Activated naive CD4-positive, alpha-beta T cell treated with anti-CD3 and anti-CD28 coated beads for 36 hours (primary cell): ENCODE measurements at regions not wholly inside any gene's neighbourhood (a gene's known extent, or its start where the extent isn't known, plus 50 kb on each side); places are given as distances from the start of the nearest gene placed in this dataset.

ENCODE experiments used
- CTCF ChIA-PET: fragments of 350-600 bp; sonication (Branson Sonifier 250); formaldehyde crosslinking; loops from one replicate; lab custom pipeline; 2021; ENCODE audit warnings: antibody characterized with exemption; lab: Charles Lee
- DNase-seq: peaks from one replicate; pipeline ENCODE4 v3.0.0-alpha.2; 2020
- H3K27ac Mint-ChIP-seq: one replicate; pipeline ENCODE4 v1.8.0; 2021; ENCODE audit warnings: mild to moderate bottlenecking, mixed read lengths
- H3K27me3 Mint-ChIP-seq: one replicate; pipeline ENCODE4 v1.8.0; 2021; ENCODE audit warnings: low read depth, mixed read lengths
- H3K36me3 Mint-ChIP-seq: one replicate; pipeline ENCODE4 v1.8.0; 2021; ENCODE audit warnings: low read depth, mixed read lengths
- H3K4me1 Mint-ChIP-seq: one replicate; pipeline ENCODE4 v1.8.0; 2021; ENCODE audit warnings: low read depth, mixed read lengths
- H3K4me3 Mint-ChIP-seq: one replicate; pipeline ENCODE4 v1.8.0; 2021; ENCODE audit warnings: mild to moderate bottlenecking, moderate library complexity, mixed read lengths
- H3K9me3 Mint-ChIP-seq: one replicate; pipeline ENCODE4 v1.8.0; 2021; ENCODE audit warnings: mixed read lengths
- intact Hi-C: fragments of 100-400 bp; cut with micrococcal nuclease; formaldehyde crosslinking; loops from one replicate; pipeline ENCODE4 v1.15.1; 2023

- Mint-ChIP-seq H3K27ac (no peak overlapping the region), H3K27me3 (peaks cover 29% of the 10 kb centered on the region), H3K4me1 (peaks cover 12% of the 10 kb centered on the region), H3K9me3 (peaks cover 2% of the 10 kb centered on the region), H3K4me3 (no peak overlapping the region), H3K36me3 (no peaks in the 10 kb centered on the region)
- intact Hi-C loops = no loop called here
- DNase-seq = no peak
- CTCF ChIA-PET = no interaction called here
Measured at GRCh38 chr3:10597733-10598132, 92.3 kb upstream of the ATP2B2 start.

- CTCF ChIA-PET = no interaction called here
- Mint-ChIP-seq H3K4me1 (peaks cover 25% of the 10 kb centered on the region), H3K27me3 (peaks cover 26% of the 10 kb centered on the region), H3K36me3 (no peaks in the 10 kb centered on the region), H3K4me3 (no peak overlapping the region), H3K9me3 (peaks cover 2% of the 10 kb centered on the region), H3K27ac (no peak overlapping the region)
- intact Hi-C loops = no loop called here
- DNase-seq = no peak
Measured at GRCh38 chr3:10599017-10599416, 93.6 kb upstream of the ATP2B2 start.

DNA sequence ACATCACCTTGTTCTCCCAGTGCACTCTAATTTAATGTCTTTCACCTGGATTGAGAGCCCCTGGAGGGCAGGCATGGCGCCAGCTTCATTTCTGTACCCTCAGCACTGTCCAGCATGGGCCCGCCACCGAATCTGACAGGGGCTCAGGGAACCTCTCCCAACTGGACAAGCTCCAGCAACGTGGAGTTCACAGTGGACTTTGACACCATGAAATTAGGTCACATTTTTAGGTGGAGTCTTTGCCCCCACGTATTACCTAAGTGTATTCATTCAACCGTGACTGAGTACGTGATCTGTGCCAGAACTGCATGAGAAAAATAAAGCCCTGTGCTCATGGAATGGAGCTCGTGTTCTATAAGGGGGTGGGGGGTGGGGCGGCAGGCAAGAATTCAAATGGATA is 94.1 kb upstream of the ATP2B2 start:
- intact Hi-C loops = no loop called here
- no peaks in the 10 kb centered on the region for H3K36me3 Mint-ChIP-seq
- CTCF ChIA-PET = no interaction called here
- H3K4me3 Mint-ChIP-seq = no peak overlapping the region
- H3K27ac Mint-ChIP-seq = no peak overlapping the region
- peaks cover 26% of the 10 kb centered on the region for H3K27me3 Mint-ChIP-seq
- no peak for DNase-seq
- peaks cover 29% of the 10 kb centered on the region for H3K4me1 Mint-ChIP-seq
- H3K9me3 Mint-ChIP-seq = peaks cover 2% of the 10 kb centered on the region

- H3K27me3 Mint-ChIP-seq = peaks cover 31% of the 10 kb centered on the region
- CTCF ChIA-PET = no interaction called here
- no peaks in the 10 kb centered on the region for H3K9me3 Mint-ChIP-seq
- DNase-seq = no peak
- intact Hi-C loops = loop anchor here (5.0 kb wide), 1 partner anchor 233 kb away; no protein-coding TSS in a partner anchor
- peaks cover 35% of the 10 kb centered on the region for H3K4me1 Mint-ChIP-seq
- no peak overlapping the region for H3K4me3 Mint-ChIP-seq
- no peak overlapping the region for H3K27ac Mint-ChIP-seq
- H3K36me3 Mint-ChIP-seq = no peaks in the 10 kb centered on the region
Measured at GRCh38 chr3:10600296-10600714, 94.9 kb upstream of the ATP2B2 start.

DNA sequence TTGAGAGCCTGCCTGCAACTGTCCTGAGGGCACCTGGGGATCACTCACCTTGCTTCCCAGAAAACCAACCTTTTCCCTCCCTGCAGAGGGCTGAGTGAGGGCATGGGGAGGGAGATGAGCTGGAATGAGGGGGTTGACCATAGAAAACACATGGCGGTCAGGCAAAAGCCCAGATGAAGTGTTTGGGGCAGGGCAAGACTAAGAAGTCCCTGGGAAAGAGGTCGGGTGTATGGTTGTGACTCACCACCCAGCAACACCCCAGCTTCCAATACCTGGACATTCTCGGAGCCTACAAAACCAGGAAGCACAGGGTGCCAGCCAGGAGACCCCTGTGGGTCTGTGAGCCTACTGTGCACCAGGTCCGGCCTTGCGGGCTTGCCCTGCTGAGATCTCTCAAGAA is 95.3 kb upstream of the ATP2B2 start:
- H3K27me3 Mint-ChIP-seq = peaks cover 29% of the 10 kb centered on the region
- intact Hi-C loops = loop anchor here (5.0 kb wide), 1 partner anchor 233 kb away; no protein-coding TSS in a partner anchor
- CTCF ChIA-PET = no interaction called here
- H3K4me3 Mint-ChIP-seq = no peak overlapping the region
- peaks cover 35% of the 10 kb centered on the region for H3K4me1 Mint-ChIP-seq
- no peak for DNase-seq
- no peaks in the 10 kb centered on the region for H3K9me3 Mint-ChIP-seq
- no peaks in the 10 kb centered on the region for H3K36me3 Mint-ChIP-seq
- no peak overlapping the region for H3K27ac Mint-ChIP-seq

GRCh38 chr3:10601151-10601856 is 95.9 kb upstream of the ATP2B2 start:
- peak; percentile 21 for DNase-seq

GRCh38 chr3:10601857-10602230 is 96.5 kb upstream of the ATP2B2 start:
- intact Hi-C loops = loop anchor here (2.0 to 5.0 kb wide), 2 partner anchors 165 to 235 kb away; no protein-coding TSS in a partner anchor
- Mint-ChIP-seq H3K9me3 (no peaks in the 10 kb centered on the region), H3K27ac (no peak overlapping the region), H3K36me3 (no peaks in the 10 kb centered on the region), H3K27me3 (peaks cover 25% of the 10 kb centered on the region), H3K4me3 (no peak overlapping the region), H3K4me1 (peaks cover 35% of the 10 kb centered on the region)
- CTCF ChIA-PET = no interaction called here
- DNase-seq = no peak

More at GRCh38 chr3:10601151-10601856, 95.9 kb upstream of the ATP2B2 start:
- no peaks in the 10 kb centered on the region for H3K9me3 Mint-ChIP-seq
- no peaks in the 10 kb centered on the region for H3K36me3 Mint-ChIP-seq
- H3K4me3 Mint-ChIP-seq = no peak overlapping the region
- H3K27me3 Mint-ChIP-seq = peaks cover 24% of the 10 kb centered on the region
- CTCF ChIA-PET = no interaction called here
- H3K27ac Mint-ChIP-seq = no peak overlapping the region
- H3K4me1 Mint-ChIP-seq = peaks cover 35% of the 10 kb centered on the region
- intact Hi-C loops = loop anchor here (5.0 kb wide), 1 partner anchor 234 kb away; no protein-coding TSS in a partner anchor

DNA sequence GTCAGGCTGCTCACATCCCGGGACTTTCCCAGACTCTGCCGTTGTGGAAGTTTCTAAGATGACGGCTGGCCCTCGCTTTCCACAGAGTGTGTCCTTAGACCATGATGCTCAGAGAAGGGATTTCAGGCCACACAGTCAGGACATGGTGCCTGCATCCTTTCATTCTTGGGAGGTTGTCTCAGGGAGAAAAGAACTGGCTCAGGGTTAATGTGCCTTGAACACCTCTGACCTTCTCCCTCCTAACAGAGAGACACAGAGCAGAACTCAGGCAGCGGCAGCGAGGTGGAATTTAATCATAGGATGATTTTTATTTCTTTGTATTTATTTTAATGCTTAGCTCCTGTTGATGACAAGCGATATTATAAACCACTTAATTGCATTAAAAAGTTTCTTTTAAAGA is 96.9 kb upstream of the ATP2B2 start:
- DNase-seq = no peak
- intact Hi-C loops = loop anchor here (2.0 to 5.0 kb wide), 2 partner anchors 165 to 235 kb away; no protein-coding TSS in a partner anchor
- Mint-ChIP-seq H3K4me1 (peaks cover 35% of the 10 kb centered on the region), H3K4me3 (no peak overlapping the region), H3K36me3 (no peaks in the 10 kb centered on the region), H3K27me3 (peaks cover 21% of the 10 kb centered on the region), H3K9me3 (no peaks in the 10 kb centered on the region), H3K27ac (no peak overlapping the region)
- CTCF ChIA-PET = no interaction called here

DNA sequence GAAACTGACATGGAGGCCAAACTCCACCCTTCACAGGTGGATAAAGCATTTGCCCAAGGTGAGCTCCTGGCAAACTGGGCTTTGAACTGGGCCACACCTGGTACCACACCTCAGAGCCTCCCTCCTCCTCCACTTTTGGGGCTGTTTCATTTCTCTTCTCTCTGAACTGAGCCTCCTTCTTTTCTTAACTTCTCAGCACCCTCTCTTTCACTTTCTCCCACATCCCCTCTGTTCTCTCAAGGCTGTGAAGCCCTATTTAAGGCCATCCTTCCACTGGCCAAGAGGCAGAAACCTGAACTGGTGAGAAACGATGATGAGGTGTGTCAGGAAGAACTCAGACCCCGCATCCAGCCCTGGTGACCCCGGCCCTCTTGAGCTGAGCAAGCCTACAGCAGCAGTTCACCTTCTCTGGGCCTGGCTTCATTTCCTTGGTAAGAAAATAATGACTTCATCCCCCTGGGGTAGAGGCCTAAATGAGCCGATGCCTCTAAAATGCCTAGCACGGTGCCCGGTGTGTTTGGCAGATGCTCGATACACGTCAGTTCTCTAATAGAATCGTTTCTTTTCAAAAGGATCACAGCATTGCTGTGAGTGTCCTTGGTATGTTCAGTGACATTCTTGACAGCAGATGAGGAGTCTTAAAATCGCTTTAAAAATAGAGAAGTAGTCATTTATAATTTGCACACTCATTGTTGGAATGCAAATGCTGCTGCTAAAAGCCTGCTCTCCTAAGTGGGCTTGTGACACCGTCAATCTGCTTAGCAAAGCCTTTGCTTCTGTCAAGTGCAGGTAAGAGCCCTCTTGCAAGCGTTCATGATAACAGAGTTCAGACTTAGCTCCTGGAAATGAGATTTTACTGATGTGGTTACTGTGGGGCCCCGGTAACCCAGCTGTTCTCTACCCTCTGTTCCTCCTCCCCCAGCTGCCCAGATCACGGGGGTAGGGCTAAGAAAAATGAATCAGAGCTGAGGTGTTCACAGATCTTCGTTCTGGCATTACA is 97.7 kb upstream of the ATP2B2 start:
- no peaks in the 10 kb centered on the region for H3K9me3 Mint-ChIP-seq
- H3K27me3 Mint-ChIP-seq = peaks cover 15% of the 10 kb centered on the region
- no peaks in the 10 kb centered on the region for H3K36me3 Mint-ChIP-seq
- intact Hi-C loops = loop anchor here (2.0 to 5.0 kb wide), 2 partner anchors 166 to 236 kb away; no protein-coding TSS in a partner anchor
- no peak overlapping the region for H3K4me3 Mint-ChIP-seq
- peak; percentile 81 for DNase-seq
- peaks cover 35% of the 10 kb centered on the region for H3K4me1 Mint-ChIP-seq
- CTCF ChIA-PET = interaction anchor here (1.4 kb wide), 1 partner anchor 9 kb away, joined by 4 read pairs; no protein-coding TSS in a partner anchor
- H3K27ac Mint-ChIP-seq = no peak overlapping the region

GRCh38 chr3:10609134-10609533 is 103.7 kb upstream of the ATP2B2 start:
- Mint-ChIP-seq H3K4me3 (no peak overlapping the region), H3K9me3 (peaks cover 20% of the 10 kb centered on the region), H3K27ac (no peak overlapping the region), H3K27me3 (peaks cover 11% of the 10 kb centered on the region), H3K36me3 (peaks cover 3% of the 10 kb centered on the region), H3K4me1 (peaks cover 9% of the 10 kb centered on the region)
- intact Hi-C loops = no loop called here
- CTCF ChIA-PET = interaction anchor here (0.9 kb wide), 1 partner anchor 265 kb away, joined by 3 read pairs; no protein-coding TSS in a partner anchor
- DNase-seq = no peak

DNA sequence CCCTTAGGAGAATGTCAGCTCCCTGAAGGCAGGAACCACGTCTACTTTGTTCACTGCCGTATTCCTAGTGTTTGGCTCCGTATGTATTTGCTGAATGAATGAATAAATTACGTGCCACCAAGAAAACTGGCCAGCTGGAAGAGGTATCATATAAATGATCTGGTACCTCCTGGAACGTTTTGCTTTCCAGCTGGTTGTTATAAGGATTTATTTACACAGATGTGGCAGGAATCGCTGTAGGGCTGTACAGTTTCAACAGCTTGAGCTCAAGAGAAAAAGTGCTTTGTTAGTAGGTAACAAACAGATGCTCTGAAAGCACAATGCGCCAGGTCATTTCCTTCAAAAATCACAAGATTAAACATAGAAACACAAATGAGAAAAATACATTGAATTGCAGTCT is 108.8 kb upstream of the ATP2B2 start:
- Mint-ChIP-seq H3K27me3 (peaks cover 4% of the 10 kb centered on the region), H3K9me3 (peaks cover 22% of the 10 kb centered on the region), H3K4me3 (no peak overlapping the region), H3K36me3 (peaks cover 3% of the 10 kb centered on the region), H3K4me1 (no peaks in the 10 kb centered on the region), H3K27ac (no peak overlapping the region)
- intact Hi-C loops = no loop called here
- DNase-seq = no peak
- CTCF ChIA-PET = no interaction called here

- intact Hi-C loops = no loop called here
- Mint-ChIP-seq H3K27ac (no peak overlapping the region), H3K9me3 (peaks cover 22% of the 10 kb centered on the region), H3K27me3 (peaks cover 4% of the 10 kb centered on the region), H3K4me1 (no peaks in the 10 kb centered on the region), H3K4me3 (no peak overlapping the region), H3K36me3 (peaks cover 3% of the 10 kb centered on the region)
- CTCF ChIA-PET = no interaction called here
- DNase-seq = no peak
Measured at GRCh38 chr3:10615715-10616114, 110.3 kb upstream of the ATP2B2 start.
